ENCODE measurements at regions not wholly inside any gene's neighbourhood (a gene's known extent, or its start where the extent isn't known, plus 50 kb on each side); places are given as distances from the start of the nearest gene placed in this dataset.
"Not testable (repeated sequence)": the region's sequence is repeated elsewhere in the genome, so short reads cannot be mapped to it uniquely, and the experiment has no call there.

DNA sequence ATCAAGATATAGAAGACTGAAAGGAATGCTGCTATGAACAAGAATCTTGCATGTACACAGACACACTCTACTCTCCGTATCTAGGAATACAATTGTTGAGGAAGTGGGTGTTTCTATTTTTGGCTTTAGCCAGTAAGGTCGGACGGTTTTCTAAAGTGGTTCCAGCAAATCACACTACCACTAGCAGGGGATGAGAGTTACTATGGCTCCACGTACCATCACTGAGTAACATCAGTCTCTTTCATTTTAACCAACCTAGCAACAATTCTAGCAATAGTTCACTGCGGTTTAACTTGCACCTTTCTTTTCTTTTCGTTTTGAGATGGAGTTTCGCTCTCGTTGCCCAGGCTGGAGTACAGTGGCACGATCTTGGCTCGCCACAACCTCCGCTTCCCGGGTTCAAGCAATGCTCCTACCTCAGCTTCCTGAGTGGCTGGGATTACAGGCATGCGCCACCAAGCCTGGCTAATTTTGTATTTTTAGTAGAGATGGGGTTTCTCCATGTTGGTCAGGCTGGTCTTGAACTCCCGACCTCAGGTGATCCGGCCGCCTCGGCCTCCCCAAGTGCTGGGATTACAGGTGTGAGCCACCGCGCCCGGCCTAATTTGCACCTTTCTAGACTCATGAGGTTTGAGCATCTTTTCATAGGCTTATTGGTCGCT lies 103.2 kb upstream of the ZNF746 start:
- DNase-seq = not testable (repeated sequence)

DNA sequence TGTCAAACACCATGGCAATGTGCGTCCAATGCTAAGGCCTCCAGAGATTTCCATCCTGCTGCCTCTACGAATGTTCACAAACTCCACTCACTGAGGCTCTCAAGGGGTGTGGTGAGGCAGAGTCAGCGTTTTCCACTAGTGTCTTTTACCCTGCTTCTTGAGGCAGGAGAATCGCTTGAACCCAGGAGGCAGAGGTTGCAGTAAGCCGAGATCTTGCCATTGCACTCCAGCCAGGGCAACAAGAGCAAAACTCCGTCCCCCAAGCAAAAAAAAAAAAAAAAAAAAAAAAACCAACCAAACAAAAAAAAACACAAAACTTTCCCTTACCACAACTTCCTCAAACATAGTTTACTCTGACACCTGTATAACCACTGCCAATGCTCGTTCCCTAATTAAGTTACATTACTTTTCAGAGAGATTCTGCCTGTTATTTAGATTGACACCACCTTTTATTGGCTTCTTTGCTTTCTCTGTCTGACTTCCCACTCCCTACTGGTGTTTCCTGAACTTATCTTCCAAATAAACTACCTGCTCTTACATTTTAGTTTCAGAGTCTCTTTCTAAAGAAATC lies 102.1 kb upstream of the ZNF746 start:
- DNase-seq = no peak

DNA sequence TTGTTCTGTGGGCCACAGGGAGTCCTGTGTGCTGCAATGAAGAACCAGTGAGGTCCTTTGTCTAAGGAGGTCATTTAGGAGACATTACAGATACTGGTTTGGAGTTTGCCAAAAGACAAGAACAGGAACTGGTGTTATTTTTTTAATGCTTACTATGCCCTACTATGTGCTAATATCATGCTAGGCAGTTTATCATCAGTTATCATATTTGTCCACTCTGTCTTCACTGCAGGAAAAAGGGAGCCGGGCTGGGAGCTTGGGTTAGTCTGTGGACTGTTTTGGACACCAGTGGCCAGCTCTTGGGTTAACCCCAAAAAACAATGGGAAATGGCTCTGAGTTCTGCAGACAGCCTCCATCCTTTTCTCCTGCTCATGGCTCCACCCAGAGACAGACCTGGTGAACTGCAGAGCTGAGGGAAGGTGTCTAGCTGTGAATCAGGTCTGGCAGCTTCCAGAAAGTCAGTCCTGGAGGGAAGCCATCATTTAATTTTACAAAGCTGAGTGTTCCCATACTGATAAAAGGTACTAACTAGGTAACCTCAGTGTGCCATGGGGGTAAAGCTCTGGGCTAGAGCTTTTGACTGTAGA lies 101.2 kb upstream of the ZNF746 start:
- no peak for DNase-seq

DNA sequence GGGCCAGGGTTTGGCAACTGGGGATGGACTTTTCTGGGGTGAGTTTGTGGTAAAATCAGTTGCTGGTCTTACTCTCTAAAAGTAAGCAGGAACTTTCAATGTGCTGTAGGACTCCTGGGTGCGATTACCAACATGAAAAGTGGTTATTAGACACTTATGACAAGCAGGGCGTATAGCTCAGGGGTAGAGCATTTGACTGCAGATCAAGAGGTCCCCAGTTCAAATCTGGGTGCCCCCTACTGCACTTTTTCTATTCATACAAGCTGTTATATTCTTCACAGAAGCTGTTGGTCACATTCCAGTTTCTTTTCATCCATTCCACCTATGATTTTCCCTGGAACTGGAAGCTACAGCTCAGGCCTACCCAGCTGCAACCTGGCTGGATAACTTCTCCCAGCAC lies 100.2 kb upstream of the ZNF746 start:
- not testable (repeated sequence) for DNase-seq

DNA sequence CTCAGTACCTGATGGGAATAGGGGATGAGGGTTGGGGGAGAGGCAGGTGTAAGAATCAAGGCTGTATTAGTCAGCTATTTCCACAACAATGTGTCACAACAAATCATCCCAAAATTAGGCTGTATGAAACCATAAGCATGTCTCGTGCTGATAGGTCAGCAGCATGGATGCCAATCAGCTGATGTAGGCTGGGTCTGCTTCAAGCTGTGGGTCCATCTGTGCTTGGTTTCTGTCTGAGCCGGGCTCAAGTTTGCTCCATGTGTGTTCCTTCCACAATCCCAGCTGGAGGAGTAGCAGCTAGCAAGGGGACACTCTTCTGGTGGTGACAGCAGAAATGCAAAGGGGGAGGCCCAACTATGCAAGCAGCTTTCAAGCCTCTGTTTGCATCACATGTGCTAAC lies 97.9 kb upstream of the ZNF746 start:
- DNase-seq = no peak

DNA sequence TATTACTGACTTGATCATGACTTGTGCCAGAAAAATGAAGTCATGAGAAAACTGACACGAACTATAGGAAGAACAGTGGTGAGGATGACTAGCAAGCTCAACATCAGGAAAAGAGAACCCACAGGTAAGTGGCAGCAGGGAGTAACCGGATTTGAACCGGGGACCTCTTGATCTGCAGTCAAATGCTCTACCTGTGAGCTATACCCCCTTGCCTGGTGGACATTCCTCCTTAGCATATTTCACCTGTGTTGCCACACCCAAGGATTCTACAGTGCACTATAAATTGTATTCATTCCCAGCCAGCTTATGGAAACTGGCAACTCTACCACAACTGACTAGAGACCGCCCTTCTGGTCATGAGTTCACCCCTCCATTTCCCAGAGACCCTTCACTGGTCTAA lies 97.5 kb upstream of the ZNF746 start:
- no peak for DNase-seq

DNA sequence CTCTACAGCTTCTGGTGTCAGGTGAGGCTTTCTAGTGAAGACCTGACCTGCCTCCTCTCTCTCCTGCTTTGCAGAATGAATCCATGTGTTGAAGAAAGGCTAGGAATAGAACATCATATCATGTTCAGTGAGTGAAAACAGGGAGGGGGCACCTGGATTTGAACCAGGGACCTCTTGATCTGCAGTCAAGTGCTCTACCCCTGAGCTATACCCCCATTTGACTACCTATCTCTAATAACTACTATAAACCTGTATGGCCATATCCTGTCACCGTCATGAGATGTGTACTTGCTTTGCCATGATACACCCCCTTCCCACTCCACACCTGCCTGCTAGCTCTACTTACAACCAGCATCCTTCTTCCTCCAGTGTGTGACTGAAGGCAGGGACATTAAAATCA lies 91.3 kb upstream of the ZNF746 start:
- DNase-seq = no peak

DNA sequence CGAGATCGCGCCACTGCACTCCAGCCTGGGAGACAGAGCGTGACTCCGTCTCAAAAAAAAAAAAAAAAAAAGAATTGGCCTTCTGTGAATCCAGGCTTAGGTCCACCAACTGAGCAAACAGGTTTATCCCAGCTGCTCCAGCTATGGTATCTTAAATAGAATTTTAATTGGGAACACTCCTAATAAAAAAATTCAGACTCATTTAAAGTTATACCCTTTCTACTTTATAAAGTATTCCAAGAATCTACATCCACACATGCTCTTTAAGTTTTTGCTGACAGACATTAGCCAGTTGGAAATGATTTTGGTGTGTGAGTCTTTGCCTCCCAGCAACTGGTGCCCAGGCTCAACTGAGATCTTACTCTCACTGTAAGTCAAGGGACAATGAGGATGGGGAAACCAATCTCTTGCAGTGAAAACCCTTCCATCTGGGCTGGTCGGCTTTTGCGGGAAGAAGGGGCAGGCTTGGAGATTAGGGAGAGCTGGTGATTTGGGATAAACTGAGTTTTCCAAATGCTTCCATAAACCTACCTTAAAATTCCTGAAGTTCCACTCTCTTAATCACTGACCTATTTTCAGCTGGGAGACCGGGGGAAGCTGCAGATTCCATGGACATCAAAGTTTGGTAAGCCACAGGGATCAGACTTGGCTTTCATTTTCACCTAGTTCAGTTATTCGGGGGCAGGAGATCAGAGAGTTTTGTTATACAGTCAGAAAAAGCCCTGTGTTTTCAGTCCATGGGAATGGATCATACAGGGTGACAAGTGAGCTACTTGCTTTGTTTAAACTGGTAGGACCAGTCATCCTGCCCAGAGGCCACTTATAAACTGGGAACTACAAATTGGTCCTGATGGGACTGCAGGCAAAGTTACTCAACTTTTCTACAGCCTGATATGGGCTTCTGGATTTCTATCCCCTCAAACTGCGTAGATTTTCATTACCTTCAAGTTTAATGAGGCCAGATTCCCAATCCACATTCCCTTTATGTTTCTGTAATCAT lies 89.3 kb upstream of the ZNF746 start:
- DNase-seq = no peak

DNA sequence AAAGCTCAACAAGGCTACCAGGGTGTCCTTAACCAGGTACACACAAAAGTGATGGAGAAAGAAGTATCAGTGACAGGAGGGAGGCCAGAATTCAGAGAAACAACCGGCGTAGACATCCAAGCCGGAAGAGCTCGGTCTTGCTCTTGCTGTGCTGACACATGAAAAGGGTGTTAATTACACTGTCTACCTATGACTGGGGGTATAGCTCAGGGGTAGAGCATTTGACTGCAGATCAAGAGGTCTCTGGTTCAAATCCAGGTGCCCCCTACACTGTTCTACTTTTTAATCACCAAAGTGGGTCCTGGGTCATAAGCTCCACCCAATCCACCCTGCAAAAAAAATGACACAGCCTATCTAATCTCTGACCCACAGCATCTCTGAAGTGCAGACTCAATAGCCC lies 86.9 kb upstream of the ZNF746 start:
- no peak for DNase-seq

DNA sequence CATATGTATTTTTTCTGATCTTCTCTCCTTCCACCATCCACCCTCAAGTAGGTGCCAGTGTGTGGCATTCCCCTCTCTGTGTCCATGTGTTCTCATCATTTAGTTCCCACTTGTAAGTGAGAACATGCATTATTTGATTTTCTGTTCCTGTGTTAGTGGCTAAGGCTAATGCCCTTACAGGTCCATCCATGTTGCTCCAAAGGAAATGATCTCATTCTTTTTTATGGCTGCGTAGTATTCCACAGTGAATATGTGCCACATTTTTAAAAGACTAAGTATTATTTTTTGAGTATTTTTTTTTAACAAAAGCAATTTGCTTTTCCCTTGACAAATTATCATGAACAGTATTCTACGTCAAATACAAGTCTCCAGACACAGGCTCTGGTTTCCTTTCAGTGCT lies 86.4 kb upstream of the ZNF746 start:
- no peak for DNase-seq

DNA sequence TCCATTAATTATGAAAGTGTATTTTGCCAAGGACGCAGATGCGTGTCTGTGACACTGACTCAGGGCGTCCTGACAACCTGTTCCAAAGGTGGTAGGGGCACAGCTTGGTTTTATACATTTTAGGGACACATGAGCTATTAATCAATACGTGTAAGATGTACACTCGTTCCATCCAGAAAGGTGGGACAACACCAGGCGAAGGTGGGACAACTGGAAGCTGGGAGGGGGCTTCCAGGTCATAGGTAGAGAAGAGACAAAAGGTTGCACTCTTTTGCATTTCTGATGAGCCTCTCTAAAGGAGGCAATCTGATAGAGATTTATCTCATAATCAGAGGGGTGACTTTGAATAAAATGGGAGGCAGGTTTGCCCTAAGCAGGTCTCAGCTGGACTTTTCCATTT lies 82.7 kb upstream of the ZNF746 start:
- DNase-seq = no peak

DNA sequence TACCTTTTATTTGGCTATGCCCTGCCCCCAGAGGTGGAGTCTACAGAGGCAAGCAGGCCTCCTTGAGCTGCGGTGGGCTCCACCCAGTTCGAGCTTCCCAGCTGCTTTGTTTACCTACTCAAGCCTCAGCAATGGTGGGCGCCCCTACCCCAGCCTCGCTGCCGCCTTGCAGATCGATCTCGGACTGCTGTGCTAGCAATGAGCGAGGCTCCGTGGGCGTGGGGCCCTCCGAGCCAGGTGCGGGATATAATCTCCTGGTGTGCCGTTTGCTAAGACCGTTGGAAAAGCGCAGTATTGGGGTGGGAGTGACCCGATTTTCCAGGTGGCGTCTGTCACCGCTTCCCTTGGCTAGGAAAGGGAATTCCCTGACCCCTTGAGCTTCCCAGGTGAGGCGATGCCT lies 81.8 kb upstream of the ZNF746 start:
- not testable (repeated sequence) for DNase-seq

DNA sequence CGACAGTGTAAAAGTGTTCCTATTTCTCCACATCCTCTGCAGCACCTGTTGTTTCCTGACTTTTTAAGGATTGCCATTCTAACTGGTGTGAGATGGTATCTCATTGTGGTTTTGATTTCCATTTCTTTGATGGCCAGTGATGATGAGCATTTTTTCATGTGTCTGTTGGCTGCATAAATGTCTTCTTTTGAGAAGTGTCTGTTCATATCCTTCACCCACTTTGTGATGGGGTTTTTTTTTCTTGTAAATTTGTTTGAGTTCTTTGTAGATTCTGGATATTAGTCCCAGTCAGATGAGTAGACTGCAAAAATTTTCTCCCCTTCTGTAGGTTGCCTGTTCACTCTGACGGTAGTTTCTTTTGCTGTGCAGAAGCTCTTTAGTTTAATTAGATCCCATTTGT lies 76.8 kb upstream of the ZNF746 start:
- not testable (repeated sequence) for DNase-seq

DNA sequence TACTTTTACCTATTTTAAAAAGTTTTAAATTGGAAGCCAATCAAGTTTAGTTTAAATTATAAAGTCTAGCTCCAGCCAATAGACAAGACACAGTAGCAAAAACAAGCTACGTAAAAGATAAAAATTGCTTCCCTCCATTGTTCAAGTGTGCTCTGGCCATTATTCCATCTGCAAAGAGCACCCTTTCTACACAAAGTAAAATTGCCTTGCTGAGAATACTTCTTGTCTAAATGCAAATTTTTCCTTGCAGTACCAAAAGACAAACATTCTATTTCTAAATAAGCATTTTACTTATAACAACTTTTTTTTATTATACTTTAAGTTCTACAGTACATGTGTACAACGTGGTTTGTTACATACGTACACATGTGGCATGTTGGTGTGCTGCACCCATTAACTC lies 75.9 kb upstream of the ZNF746 start:
- no peak for DNase-seq

DNA sequence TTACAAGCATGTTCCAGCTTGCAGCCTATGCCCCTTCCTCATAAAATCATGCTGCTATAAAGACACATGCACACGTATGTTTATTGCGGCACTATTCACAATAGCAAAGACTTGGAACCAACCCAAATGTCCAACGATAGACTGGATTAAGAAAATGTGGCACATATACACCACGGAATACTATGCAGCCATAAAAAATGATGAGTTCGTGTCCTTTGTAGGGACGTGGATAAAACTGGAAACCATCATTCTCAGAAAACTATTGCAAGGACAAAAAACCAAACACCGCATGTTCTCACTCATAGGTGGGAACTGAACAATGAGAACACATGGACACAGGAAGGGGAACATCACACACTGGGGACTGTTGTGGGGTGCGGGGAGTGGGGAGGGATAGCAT lies 75.3 kb upstream of the ZNF746 start:
- not testable (repeated sequence) for DNase-seq

DNA sequence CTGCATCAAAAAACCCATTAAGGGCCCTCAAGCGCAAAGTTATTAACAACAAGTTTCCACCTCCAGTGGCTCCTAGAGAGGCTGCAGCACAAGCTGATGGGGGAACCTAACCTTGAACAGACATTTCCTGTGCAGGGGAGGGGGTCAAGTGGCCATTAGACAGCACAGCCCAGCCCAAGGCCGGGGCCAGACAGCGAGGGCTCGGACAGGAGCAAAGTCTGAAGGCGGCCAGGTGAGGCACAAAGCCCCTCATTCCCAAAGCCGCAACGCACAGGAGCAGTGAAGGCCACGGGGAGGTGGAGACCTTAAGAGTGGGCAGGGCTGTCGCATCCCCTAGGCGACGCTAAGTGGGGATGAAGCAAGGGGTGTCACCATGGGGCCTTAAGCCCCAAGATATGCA lies 73.2 kb upstream of the ZNF746 start:
- DNase-seq = no peak

DNA sequence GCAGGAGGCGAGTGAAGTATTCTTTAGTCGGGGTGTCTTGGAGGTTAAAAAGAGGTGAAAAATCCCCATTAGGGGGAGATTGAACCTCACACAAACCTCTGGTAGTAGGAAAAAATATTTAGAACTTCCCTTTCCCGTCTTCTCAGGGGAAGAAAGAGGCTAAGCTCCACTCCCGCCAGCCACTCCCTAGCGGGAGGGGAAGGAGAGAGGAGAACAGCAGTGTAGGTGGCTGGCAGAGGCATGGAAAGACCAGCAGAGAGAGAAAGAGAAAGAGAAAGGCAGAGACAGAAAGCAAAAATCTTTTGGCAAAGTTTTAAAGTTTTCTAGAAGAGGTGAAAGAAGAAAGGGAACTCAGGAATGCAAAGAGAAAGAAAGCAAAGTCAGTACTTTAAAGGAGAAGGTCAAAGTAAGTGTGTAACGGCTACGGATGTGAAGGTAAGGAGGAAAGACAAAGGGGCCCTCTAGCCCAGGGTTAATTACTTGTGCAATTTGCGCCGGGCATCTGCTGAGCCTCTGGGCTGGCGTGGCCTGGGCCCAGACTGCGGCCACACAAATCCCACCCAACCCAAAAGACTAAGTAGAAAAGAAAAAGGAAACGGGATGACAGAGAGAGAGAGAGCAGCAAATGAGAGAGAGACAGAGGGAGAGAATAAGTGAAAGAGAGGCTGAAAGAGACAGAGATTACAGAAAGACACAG lies 72.3 kb upstream of the ZNF746 start:
- no peak for DNase-seq

DNA sequence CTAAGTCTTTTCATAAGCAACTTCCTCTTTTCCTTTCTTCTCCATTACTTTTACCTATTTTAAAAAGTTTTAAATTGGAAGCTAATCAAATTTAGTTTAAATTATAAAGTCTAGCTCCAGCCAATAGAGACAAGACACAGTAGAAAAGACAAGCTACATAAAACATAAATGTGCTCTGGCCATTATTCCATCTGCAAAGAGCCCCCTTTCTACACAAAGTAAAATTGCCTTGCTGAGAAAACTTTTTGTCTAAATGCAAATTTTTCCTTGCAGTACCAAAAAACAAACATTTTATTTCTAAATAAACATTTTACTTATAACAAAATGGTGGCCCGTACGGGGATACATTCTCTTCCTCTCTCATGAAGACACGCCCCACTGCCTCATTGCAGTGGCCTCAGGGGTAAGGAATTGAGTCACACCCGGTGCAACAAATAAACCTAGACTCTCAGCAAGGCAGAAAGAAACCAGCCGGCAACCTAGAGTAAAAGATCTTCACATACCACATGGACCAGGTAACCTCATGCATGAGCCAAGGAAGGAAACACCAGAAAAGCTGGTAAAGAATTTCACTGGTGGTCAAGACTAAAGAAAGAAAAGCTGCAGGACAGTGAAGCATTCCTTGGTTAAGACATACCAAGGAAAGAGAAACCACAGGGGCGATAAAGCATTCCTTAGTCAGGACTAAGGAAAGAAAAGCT lies 71.6 kb upstream of the ZNF746 start:
- no peak for DNase-seq

DNA sequence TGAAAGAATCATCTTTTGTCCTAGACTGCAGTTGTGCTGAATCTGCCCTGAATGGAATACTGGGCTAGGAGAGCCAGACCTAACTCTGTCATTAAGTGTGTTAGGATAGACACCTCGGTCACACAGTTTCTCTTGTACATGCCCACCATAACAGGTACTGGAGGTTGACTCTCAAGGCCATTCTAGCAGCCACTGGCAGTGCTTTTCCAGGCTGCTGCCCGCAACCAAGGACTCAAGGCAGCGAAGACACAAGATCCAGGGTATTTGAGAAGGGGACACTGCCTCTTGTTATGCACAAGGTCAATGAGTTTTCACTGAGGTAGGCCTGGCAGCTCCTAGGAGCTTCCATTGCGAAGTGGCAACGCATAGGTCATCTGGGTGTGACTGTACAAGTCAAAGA lies 70.6 kb upstream of the ZNF746 start:
- no peak for DNase-seq

DNA sequence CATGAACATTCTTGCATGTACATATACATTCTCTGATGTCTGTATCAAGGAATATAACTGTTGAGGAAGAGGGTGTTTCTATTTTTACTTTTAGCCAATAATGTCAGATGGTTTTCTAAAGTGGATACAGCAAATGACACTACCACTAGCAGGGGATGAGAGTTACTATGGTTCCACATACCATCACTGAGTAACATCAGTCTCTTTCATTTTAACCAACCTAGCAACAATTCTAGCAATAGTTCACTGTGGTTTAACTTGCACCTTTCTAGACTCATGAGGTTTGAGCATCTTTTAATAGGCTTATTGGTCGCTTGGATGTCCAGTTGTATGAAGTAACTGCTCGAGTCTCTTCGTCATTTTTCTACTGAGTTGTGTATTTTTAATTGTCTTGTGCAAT lies 68.5 kb upstream of the ZNF746 start:
- no peak for DNase-seq

DNA sequence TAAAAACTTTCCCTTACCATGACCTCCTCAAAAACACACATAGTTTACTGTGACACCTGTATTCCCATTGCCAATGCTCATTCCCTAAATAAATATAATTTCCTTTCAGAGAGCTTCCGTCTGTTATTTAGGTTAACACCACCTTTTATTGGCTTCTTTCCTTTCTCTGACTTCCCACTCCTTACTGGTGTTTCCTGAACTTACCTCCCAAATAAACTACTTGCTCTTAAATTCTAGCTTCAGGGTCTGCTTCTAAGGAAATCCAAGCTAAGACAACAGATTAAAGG lies 67.4 kb upstream of the ZNF746 start:
- DNase-seq = no peak

DNA sequence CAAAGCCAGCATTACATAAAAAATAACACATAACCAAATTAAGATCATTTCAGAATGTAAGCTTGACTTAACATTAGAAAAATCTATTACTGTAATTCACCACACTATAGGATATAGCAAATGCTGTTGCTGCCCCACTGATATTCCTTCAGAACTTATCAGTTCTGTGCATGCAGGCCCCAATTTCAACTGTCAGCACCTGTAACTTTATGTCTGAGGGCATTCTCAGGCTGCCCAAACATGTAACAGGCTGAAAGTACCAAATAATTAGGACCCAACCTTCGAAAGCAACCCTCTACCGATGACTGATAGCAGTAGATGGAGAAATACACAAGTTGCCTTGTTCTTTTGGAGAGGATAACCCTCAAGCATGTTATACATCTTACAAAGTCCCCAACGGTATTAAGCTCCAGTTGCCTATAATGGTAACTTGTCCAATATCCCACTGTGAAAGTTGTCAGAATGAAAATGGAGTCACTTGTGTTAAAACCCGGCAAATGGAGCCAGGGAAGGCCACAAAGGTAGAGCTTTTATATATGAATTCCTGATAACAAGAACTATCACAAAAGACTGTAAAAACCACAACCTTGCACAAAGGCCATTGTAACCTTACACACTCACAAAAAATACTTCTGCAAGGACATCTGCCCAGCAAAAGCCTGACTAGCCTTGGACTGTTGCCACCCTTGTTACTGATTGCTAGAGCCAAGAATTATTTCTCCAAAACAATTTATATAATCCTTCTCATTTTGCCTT lies 66.9 kb upstream of the ZNF746 start:
- no peak for DNase-seq
